ENCODE measurements at regions not wholly inside any gene's neighbourhood (a gene's known extent, or its start where the extent isn't known, plus 50 kb on each side); places are given as distances from the start of the nearest gene placed in this dataset.

DNA sequence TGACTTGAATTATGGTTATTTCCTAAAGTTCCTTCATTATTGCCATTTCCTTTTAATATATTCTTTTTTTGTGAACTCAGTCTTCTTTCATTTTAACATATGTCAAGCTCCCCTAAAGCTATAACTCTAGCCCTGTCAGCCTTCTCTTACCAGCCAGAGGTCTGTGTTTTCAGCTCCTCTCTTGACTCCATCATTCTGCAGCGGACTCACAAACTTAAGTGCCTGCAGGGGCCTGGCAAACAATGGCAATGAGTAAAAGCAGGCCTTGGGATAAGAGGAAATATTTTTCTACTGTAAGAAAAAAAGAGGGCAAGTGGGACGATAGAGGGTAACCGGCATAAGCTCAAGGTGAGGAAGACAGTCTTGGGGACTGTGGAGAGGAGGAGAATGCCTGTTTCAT is 424.5 kb upstream of the RGS6 start:
- Histone ChIP-seq H3K27ac (ENCODE audit: low read depth, low read length) (no peak overlapping the region), H3K36me3 (ENCODE audit: control insufficient read depth, insufficient read depth, low read length) (no peaks in the 10 kb centered on the region)

DNA sequence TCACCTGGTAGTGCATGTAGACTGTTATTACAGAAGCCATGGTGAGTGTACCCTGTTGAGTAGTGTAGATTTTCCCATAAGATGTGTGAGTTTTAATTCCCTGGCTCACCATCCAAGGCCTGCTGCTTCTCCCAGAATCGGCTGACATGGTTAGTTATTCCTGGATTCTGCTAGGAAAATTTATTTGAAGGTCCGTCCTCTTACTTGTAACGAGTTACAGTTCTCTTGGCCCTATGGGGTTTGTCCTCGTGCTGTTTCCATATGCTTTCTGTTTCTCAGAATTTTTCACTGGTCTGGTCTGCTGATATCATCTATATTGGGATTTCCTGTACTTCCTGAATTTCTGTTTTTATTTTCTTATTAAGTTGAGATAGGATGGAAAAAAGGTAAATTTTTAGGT is 423.3 kb upstream of the RGS6 start:
- H3K4me1 ChIP-seq (ENCODE audit: control insufficient read depth, insufficient read depth, low read length), result no peaks in the 10 kb centered on the region
- no peak overlapping the region for H3K27ac ChIP-seq (ENCODE audit: low read depth, low read length)
- no peaks in the 10 kb centered on the region for H3K36me3 ChIP-seq (ENCODE audit: control insufficient read depth, insufficient read depth, low read length)
- H3K27me3 ChIP-seq (ENCODE audit: control insufficient read depth, insufficient read depth, low read length), result no peaks in the 10 kb centered on the region
- H3K4me3 ChIP-seq (ENCODE audit: low read length), result no peak overlapping the region
- H3K9ac ChIP-seq (ENCODE audit: low read length), result no peak overlapping the region

More for the DNA sequence above, 424.5 kb upstream of the RGS6 start:
- no peaks in the 10 kb centered on the region for H3K4me1 ChIP-seq (ENCODE audit: control insufficient read depth, insufficient read depth, low read length)
- no peak overlapping the region for H3K4me3 ChIP-seq (ENCODE audit: low read length)
- H3K27me3 ChIP-seq (ENCODE audit: control insufficient read depth, insufficient read depth, low read length), result no peaks in the 10 kb centered on the region
- H3K9ac ChIP-seq (ENCODE audit: low read length), result no peak overlapping the region

DNA sequence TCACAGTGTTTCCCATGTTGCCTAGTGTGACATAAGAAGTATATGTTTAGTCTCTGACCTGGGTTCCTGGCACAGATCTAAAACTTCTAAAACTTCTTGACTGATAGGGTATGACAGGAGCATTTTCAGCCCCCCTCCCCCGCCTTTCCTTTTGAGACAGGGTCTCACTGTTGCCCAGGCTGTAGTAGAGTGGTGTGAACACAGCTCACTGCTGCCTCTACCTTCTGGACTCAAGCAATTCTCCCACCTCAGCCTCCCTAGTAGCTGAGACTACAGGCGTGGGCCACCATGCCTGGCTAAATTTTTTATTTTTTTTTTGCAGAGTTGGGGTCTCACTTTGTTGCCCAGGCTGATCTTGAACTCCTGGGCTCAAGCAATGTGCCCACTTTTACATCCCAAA is 421.1 kb upstream of the RGS6 start:
- Histone ChIP-seq H3K4me3 (ENCODE audit: low read length) (no peak overlapping the region), H3K36me3 (ENCODE audit: control insufficient read depth, insufficient read depth, low read length) (no peaks in the 10 kb centered on the region), H3K4me1 (ENCODE audit: control insufficient read depth, insufficient read depth, low read length) (no peaks in the 10 kb centered on the region)

DNA sequence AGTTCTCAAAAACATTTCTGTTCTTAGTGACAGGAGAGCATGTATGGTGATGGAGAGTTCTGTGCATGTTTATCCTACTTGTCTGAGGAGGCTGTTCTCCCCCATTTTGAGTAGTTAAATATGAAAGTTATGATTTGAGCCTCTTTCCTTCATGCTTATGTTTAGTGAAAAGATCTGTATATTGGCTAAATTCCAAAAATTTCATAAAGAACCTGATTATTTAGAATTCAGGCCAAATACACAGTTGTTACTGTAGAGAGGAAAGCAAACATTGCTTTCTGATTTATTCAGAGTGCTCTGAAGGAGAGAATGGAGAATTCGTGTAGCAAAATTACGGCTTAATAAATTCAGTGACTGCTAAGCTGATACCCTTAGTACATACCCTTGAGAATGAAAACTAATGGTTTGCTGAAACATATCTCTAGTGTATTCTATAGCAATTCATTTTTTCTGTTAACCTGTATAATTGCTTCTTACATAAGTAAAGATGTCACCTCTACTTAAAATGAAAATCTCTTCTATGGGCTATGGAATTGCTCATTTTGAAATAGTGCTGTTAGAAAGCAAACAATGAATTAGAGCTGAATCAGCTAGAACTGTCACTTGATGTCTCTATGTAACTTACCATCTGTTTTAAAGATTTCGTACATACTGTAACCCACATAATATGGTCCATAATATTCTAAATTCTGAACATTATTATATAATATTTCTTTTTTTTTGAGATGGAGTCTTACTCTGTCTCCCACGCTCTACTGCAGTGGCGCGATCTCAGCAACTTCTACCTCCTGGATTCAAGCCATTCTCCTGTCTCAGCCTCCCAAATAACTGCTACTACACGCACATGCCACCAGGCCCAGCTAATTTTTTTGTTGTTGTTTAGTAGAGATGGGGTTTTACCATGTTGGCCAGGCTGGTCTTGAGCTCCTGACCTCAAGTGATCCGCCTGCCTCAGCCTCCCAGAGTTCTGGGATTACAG is 417.0 kb upstream of the RGS6 start:
- Histone ChIP-seq H3K27me3 (ENCODE audit: control insufficient read depth, insufficient read depth, low read length) (no peaks in the 10 kb centered on the region), H3K4me3 (ENCODE audit: low read length) (no peak overlapping the region), H3K36me3 (ENCODE audit: control insufficient read depth, insufficient read depth, low read length) (no peaks in the 10 kb centered on the region), H3K27ac (ENCODE audit: low read depth, low read length) (no peak overlapping the region), H3K4me1 (ENCODE audit: control insufficient read depth, insufficient read depth, low read length) (no peaks in the 10 kb centered on the region), H3K9ac (ENCODE audit: low read length) (no peak overlapping the region)

More for the DNA sequence above, 421.1 kb upstream of the RGS6 start:
- Histone ChIP-seq H3K27me3 (ENCODE audit: control insufficient read depth, insufficient read depth, low read length) (no peaks in the 10 kb centered on the region), H3K9ac (ENCODE audit: low read length) (no peak overlapping the region), H3K27ac (ENCODE audit: low read depth, low read length) (no peak overlapping the region)

DNA sequence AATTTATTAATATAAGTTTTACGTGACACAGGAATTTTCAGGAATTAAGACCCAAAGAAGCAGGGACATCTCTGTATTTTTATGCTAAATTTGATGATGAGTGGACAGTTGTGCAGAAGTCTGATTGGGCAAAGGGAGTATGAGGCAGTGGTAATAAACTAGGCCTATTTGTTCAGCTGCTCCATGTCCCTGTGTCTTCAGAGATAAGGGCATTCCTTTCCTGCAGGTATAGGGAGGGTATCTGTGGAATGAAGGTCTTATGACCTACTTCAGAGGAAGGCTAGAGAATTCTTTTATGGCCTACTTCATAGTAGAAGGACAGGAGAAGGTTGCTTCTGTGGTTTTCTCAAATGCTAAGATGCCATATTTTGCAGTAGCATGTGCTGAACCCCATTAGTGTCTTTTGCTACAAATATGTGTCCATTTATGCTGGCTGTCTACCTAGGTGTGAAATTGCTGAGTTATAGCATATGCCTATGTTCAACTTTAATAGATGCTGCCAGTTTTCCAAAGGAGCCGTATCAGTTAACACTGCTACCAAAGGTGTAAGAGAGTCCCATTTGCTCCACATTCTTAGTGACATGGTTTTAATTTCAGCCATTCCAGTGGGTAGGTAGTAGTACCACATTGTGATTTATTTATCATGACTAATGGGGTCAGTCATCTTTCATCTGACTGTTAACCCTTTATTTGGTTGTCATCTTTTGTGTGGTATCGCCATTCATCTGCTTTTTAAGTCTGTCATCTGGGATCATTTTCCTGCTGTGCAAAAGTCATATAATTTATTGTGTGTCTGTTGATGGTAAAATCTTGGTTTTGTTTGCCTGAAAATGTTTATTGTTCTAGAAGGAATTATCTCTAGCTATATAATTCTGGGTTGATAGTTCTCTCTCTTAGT is 410.7 kb upstream of the RGS6 start:
- H3K4me1 ChIP-seq (ENCODE audit: control insufficient read depth, insufficient read depth, low read length), result no peaks in the 10 kb centered on the region
- H3K9ac ChIP-seq (ENCODE audit: low read length), result no peak overlapping the region
- no peak overlapping the region for H3K27ac ChIP-seq (ENCODE audit: low read depth, low read length)
- H3K27me3 ChIP-seq (ENCODE audit: control insufficient read depth, insufficient read depth, low read length), result no peaks in the 10 kb centered on the region
- no peak overlapping the region for H3K4me3 ChIP-seq (ENCODE audit: low read length)
- no peaks in the 10 kb centered on the region for H3K36me3 ChIP-seq (ENCODE audit: control insufficient read depth, insufficient read depth, low read length)

DNA sequence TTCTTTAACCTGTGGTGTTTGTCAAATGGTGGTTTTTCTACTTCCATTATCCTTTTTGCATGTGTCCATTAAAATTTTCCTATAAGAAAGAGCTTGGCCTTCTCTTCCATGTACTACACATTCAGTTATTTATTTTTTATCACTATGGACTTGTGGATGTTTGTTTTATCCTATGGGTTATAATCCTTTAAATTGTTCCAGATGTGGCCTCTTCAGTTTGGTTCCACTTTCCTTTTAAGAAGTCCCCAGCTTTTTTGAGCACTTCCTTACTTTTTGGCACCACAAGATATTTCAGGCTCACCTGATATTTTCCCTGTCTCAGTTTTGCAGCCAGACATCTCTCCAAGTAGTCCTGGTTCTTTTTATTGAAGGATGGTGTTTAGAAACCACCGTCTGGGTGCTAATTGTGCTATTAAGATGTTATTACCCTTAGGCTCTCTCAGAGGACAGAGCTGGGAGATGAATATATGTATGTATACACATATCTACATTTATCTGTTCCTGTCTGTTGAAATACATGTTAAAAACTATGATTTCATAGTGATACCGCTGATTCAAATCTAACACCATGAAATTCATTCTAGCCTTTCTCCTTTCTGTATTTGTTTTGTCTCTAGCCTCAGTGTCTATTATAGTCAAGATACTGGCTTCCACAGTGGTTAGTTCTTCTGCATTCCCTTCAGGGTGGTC is 408.5 kb upstream of the RGS6 start:
- Histone ChIP-seq H3K4me1 (ENCODE audit: control insufficient read depth, insufficient read depth, low read length) (no peaks in the 10 kb centered on the region), H3K36me3 (ENCODE audit: control insufficient read depth, insufficient read depth, low read length) (no peaks in the 10 kb centered on the region), H3K27ac (ENCODE audit: low read depth, low read length) (no peak overlapping the region), H3K4me3 (ENCODE audit: low read length) (no peak overlapping the region), H3K9ac (ENCODE audit: low read length) (no peak overlapping the region), H3K27me3 (ENCODE audit: control insufficient read depth, insufficient read depth, low read length) (no peaks in the 10 kb centered on the region)

DNA sequence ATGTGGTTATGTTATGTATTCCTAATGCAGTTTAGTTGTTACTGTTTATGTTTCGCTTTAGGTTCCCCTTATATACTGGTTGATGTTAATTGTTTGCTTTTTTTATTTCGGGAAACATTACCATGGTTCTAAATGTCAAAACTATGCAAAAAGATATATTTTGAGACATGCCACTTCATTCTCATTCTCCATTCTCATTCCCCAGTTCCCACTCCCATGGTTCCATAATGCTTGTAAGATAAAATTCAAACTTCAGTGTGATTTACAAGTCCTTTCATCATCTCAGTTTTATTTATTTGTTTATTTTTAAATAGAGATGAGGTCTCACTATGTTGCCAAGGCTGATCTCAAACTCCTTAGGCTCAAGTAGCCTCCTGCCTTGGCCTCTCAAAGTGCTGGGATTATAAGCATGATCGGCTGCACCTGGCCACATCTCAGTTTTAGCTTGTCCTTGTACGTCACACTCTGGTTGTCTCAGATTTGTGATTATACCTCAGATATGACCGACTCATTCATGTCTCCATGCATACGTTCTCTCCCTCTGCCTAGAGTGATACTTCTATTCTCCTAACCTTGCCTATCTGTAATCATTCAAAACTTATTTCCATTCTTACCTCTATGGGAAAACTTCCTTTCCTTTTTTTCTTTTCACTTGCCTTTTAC is 407.8 kb upstream of the RGS6 start:
- H3K4me1 ChIP-seq (ENCODE audit: control insufficient read depth, insufficient read depth, low read length), result peaks cover under 1% of the 10 kb centered on the region
- H3K36me3 ChIP-seq (ENCODE audit: control insufficient read depth, insufficient read depth, low read length), result no peaks in the 10 kb centered on the region
- no peaks in the 10 kb centered on the region for H3K27me3 ChIP-seq (ENCODE audit: control insufficient read depth, insufficient read depth, low read length)
- no peak overlapping the region for H3K27ac ChIP-seq (ENCODE audit: low read depth, low read length)
- no peak overlapping the region for H3K4me3 ChIP-seq (ENCODE audit: low read length)
- no peak overlapping the region for H3K9ac ChIP-seq (ENCODE audit: low read length)

DNA sequence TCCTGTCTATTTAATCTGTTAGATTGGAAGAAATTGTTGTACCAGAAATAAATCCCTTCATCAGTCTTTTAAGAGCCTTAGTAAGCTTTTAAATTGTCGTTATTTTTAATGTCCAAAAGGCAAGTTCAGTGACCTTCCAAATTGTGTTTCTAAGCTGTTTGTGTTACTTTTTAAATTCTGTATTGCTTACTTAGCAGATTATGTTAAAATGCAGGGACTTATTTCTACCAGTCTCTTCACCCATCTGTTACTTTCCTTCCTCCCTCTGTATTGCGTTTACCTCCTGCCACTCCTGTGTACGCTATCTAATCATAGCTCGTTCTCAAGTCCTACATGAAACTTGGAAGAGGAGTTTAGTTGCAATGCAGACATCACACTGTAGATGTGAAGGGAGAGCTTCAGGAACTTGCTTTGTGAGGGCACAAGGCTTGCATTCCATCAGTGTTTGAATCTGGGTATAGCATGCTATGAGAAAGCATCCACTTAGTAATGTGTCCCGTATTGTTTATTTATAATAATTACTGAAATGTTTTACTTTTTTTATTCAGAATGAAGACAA is 406.5 kb upstream of the RGS6 start:
- H3K9ac ChIP-seq (ENCODE audit: low read length), result no peak overlapping the region
- H3K36me3 ChIP-seq (ENCODE audit: control insufficient read depth, insufficient read depth, low read length), result peaks cover 3% of the 10 kb centered on the region
- peaks cover 6% of the 10 kb centered on the region for H3K4me1 ChIP-seq (ENCODE audit: control insufficient read depth, insufficient read depth, low read length)
- no peaks in the 10 kb centered on the region for H3K27me3 ChIP-seq (ENCODE audit: control insufficient read depth, insufficient read depth, low read length)
- H3K27ac ChIP-seq (ENCODE audit: low read depth, low read length), result no peak overlapping the region
- H3K4me3 ChIP-seq (ENCODE audit: low read length), result no peak overlapping the region

DNA sequence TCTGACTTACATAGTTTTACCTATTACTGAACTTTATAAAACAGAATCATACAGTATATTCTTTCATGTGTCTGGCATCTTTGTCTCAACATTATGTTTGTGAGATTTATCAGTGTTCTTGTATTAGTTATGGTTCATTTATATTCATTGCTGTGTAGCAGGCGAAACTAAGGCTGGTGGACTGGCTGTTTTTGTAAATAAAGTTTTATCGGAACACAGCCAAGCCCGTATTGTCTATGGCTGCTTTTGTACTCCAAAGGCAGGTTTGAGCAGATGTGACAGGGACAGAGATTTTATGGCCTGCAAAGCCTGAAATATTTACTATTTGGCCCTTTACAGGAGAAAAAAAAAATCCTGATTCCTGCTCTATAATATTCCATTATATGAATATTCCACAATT is 405.8 kb upstream of the RGS6 start:
- Histone ChIP-seq H3K27ac (ENCODE audit: low read depth, low read length) (no peak overlapping the region), H3K4me1 (ENCODE audit: control insufficient read depth, insufficient read depth, low read length) (peaks cover 6% of the 10 kb centered on the region), H3K27me3 (ENCODE audit: control insufficient read depth, insufficient read depth, low read length) (no peaks in the 10 kb centered on the region), H3K36me3 (ENCODE audit: control insufficient read depth, insufficient read depth, low read length) (peaks cover 3% of the 10 kb centered on the region), H3K4me3 (ENCODE audit: low read length) (no peak overlapping the region), H3K9ac (ENCODE audit: low read length) (no peak overlapping the region)

DNA sequence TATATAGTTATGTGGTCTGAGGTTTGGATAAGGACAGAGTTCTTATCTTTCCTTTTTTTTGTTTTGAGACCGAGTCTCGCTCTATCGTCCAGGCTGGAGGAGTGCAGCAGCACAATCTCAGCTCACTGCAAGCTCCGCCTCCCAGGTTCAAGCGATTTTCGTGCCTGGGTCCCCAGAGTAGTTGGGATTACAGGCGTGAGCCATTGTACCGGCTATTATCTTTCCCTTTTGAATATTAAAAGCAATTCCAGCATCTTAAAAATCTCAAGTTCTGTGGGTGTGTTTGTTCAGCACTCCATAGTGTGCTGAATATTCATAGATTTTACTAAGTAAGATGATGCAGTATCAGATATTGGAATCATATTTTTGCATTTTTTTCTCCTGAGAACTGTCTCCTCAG is 404.4 kb upstream of the RGS6 start:
- Histone ChIP-seq H3K36me3 (ENCODE audit: control insufficient read depth, insufficient read depth, low read length) (peaks cover 3% of the 10 kb centered on the region), H3K27me3 (ENCODE audit: control insufficient read depth, insufficient read depth, low read length) (no peaks in the 10 kb centered on the region), H3K9ac (ENCODE audit: low read length) (no peak overlapping the region), H3K4me1 (ENCODE audit: control insufficient read depth, insufficient read depth, low read length) (peaks cover 6% of the 10 kb centered on the region), H3K27ac (ENCODE audit: low read depth, low read length) (no peak overlapping the region), H3K4me3 (ENCODE audit: low read length) (no peak overlapping the region)

DNA sequence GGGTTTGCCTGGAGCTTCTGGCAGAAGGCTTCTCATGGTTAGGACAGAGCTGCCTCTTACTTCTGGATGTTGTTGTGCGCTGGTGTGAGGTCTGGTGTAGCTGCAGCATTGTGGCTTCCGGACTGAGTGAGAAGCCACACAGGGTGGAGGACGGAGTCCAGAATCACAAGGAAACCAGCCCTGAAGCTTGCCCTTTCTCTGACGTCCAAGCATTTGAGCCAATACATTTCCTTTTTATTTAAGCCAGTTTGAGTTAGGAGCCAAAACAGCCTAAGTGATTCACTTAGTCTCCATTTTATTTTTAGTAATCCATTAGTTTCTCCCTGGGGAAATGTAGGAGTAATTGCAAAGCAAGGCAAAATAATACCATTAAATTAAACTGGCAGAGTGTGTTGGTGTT is 402.4 kb upstream of the RGS6 start:
- Histone ChIP-seq H3K27me3 (ENCODE audit: control insufficient read depth, insufficient read depth, low read length) (no peaks in the 10 kb centered on the region), H3K9ac (ENCODE audit: low read length) (no peak overlapping the region), H3K27ac (ENCODE audit: low read depth, low read length) (no peak overlapping the region), H3K36me3 (ENCODE audit: control insufficient read depth, insufficient read depth, low read length) (peaks cover 3% of the 10 kb centered on the region), H3K4me1 (ENCODE audit: control insufficient read depth, insufficient read depth, low read length) (peaks cover 6% of the 10 kb centered on the region), H3K4me3 (ENCODE audit: low read length) (no peak overlapping the region)

Measured in rectal smooth muscle tissue (tissue), 1 donor.